GM19239 (cell line): ENCODE measurements at regions not wholly inside any gene's neighbourhood (a gene's known extent, or its start where the extent isn't known, plus 50 kb on each side); places are given as distances from the start of the nearest gene placed in this dataset.

Source experiments
- DNase-seq: peaks from one replicate; pipeline ENCODE4 v3.0.0; 2011; ENCODE audit warnings: low spot score; ENCODE audit not compliant: insufficient read length
- FAIRE-seq: peaks from 2 replicates; lab custom pipeline; 2011; peaks lifted over from hg19 to GRCh38; lab: Jason Lieb, UNC

DNA sequence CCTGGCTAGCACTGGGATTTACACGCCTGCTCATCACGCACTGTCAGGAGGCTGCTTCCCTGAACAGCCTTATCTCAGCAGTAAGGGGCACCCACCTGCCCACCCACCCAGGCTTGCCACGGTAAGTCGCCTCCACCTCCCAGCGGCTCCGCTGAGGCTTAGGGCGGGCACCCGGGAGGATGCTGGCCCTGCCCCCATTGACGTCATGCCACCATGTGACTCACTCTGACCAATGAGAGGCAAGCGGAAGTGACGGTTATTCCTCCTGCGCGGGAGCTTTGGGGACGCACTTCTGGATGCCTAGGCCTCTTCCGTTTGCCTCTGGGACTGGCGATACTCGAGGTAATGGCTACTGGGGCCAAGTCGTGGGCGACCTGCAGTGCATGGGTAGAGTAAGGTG, 256.8 kb downstream of the QKI start:
- no peak for DNase-seq
- no peak for FAIRE-seq

GRCh38 chr6:163670336-163670735, 255.8 kb downstream of the QKI start:
- FAIRE-seq, result no peak
- no peak for DNase-seq

GRCh38 chr6:163668061-163668426, 253.5 kb downstream of the QKI start:
- FAIRE-seq, result no peak

DNA sequence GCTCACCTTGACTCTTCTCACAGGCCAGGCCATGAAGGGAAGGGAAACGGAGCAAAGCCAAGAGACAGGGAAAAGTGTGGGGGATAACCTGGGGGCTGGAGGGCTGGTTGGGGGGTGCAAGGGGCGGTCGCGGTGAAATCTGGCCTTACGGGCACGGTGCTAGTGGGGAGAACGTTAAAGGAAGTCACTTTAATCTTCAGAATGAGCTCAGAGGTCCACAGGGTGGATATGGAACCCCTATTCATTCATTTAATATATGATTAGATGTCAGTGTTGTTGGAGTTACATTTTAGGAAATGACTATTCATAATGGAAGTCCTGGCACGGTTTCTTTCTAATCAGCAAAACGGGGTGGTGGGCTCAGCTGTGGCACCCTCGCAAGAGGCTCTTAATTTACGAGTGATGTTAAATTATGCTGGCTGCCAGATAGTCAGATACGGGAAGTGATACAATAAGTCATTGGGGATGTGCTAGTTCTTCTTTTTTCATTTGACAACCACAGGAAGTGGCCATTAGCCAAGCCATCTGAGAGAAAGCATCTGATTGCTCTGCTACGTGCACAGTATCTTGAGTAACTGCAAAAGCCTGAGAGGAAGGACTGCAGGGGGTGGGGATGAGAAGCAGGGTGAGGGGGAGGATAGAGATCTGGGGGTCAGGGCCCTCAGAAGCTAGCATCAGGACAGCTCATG, 253.0 kb downstream of the QKI start:
- DNase-seq (peak; percentile 78), FAIRE-seq (peak; percentile 99)

More at GRCh38 chr6:163668061-163668426, 253.5 kb downstream of the QKI start:
- peak; percentile 41 for DNase-seq

- no peak for DNase-seq
- no peak for FAIRE-seq
Measured at GRCh38 chr6:163665464-163665863, 250.9 kb downstream of the QKI start.

GRCh38 chr6:163663575-163663974, 249.1 kb downstream of the QKI start:
- FAIRE-seq, result no peak
- DNase-seq, result no peak

GRCh38 chr6:163662604-163663225, 248.2 kb downstream of the QKI start:
- no peak for DNase-seq
- no peak for FAIRE-seq

- peak; percentile 33 for DNase-seq
- FAIRE-seq, result peak; percentile 85
Measured at GRCh38 chr6:163661272-163661671, 246.8 kb downstream of the QKI start.

- FAIRE-seq (no peak), DNase-seq (no peak)
Measured at GRCh38 chr6:163659803-163660202, 245.3 kb downstream of the QKI start.

- DNase-seq (no peak), FAIRE-seq (no peak)
Measured at GRCh38 chr6:163655217-163656121, 241.0 kb downstream of the QKI start.

- DNase-seq (no peak), FAIRE-seq (no peak)
Measured at GRCh38 chr6:163651915-163652668, 237.6 kb downstream of the QKI start.

GRCh38 chr6:163651426-163651825, 236.9 kb downstream of the QKI start:
- DNase-seq (no peak), FAIRE-seq (no peak)

GRCh38 chr6:163648868-163649267, 234.3 kb downstream of the QKI start:
- DNase-seq (no peak), FAIRE-seq (no peak)

DNA sequence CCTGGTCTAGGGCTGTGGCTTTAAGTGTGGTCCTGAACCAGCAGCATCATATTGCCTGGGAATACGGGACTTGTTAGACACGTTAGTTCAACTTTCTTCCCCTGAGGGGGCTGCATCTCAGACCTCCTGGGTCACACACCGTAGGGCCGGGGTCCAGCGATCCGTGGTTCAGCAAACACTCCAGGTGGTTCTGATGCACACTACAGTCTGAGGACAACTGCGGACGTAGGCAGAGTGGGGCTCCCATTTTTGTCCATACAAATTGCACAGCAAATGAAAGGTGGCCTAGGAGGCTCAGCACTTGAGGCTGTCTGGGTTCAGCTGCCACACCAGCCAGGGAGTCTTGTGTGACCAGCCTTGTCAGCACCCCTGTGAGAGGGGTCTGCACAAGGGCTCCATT, 233.1 kb downstream of the QKI start:
- DNase-seq, result no peak
- no peak for FAIRE-seq

DNA sequence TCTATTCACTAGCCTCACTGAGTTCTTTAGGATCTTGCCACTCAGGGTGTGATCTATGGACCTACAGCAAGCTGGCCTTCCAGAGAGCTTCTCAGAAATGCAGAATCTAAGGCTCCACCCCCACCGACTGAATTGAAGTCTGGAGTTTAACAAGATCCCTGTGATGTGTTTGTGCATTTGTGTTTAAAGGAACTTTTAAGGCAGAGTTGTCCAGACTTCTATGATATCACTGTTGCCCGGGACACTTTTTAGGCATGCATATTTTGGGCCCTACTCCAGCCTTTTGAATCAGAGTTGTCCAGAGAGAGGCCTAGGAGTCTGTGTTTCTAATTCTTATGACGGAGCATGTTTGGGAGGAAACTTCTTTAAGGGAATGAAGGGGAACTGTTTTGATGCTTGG, 232.3 kb downstream of the QKI start:
- no peak for FAIRE-seq
- no peak for DNase-seq

- DNase-seq, result no peak
- FAIRE-seq, result no peak
Measured at GRCh38 chr6:163646133-163646532, 231.6 kb downstream of the QKI start.

DNA sequence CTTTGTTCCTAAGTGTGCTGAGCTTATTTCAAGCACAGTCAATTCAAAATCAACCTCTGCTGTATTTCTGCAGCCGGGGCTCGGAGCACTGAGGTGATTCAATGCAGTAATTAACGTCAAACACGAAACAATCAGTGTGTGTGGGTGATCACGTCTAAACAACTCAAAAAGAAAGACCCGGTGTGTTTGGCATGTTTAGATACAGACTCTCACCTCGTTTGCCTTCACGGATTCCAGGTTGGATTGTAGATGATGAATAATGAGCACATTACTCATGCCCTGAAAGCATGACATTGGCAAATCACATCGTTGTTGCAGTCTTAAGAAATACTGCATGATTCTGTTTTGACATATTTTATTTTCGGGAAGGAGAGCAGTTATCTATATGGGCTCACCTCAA, 231.0 kb downstream of the QKI start:
- FAIRE-seq (no peak), DNase-seq (no peak)

DNA sequence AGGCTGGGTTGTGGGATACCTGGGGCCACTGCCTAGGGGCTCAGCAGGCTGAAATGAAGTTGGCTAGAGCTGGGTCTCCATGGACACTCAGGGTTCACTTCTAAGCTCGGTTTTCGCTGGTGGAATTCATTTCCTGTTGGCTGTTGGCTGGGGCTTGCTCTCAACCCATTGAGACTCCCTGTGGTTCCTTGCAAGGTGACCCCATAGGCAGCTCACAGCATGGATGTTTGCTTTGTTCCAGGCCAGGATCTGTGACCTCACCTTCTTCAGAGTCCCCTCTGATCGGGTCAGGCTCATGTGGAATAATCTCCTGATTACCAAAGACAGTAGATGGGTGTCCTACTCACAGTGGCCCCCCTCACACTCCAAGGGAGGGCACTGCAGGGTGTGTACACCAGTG, 229.3 kb downstream of the QKI start:
- FAIRE-seq (no peak), DNase-seq (no peak)

DNA sequence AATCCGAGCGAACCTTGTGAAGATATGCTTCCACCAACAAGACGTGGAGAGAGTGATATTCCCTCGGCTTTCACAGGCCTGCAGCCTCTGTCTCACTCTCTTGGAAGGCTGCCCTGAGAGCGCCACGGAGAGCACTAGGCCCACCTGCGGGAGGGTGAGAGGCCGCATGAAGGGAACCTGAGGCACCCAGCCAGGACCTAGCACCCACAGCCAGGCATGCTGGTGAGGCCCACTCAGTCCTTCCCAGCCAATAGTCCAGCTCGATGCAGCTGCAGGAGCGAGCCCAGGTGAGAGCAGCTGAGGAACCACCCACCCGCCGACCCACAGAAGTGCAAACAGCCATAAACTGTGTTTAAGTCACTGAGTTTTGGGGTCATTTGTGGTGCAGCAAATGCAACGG, 227.2 kb downstream of the QKI start:
- no peak for FAIRE-seq
- no peak for DNase-seq

GRCh38 chr6:163640641-163641040, 226.1 kb downstream of the QKI start:
- DNase-seq (no peak), FAIRE-seq (no peak)
